PFSK-1 (cell line): ENCODE measurements at regions not wholly inside any gene's neighbourhood (a gene's known extent, or its start where the extent isn't known, plus 50 kb on each side); places are given as distances from the start of the nearest gene placed in this dataset.

Experiments used
- POLR2AphosphoS5 ChIP-seq: IDR thresholded peaks from 2 replicates; pipeline ENCODE4 v1.6.1; 2012; ENCODE audit warnings: low read depth, mild to moderate bottlenecking, control low read depth, low read length, moderate library complexity
- REST ChIP-seq, 2 experiments: IDR thresholded peaks; 2 replicates each; pipeline versions ENCODE4 v1.6.1 to v1.8.0; 2011 to 2012; ENCODE audit warnings: low read depth in 2 of 2, low read length in 2 of 2, control low read depth in 1 of 2, inconsistent platforms in 1 of 2, mild to moderate bottlenecking in 1 of 2, moderate library complexity in 1 of 2; ENCODE audit not compliant: insufficient read depth in 1 of 2

- TF ChIP-seq POLR2AphosphoS5, result no peak
- TF ChIP-seq REST (IDR thresholded peaks at IDR 0.05; ENCODE audit: insufficient read depth in 1 of 2, low read depth in 2 of 2, low read length in 2 of 2), result no peak
These were observed 427.6 kb downstream of the ZFHX3 start for GRCh38 chr16:72620348-72620747.
